ENCODE measurements at regions not wholly inside any gene's neighbourhood (a gene's known extent, or its start where the extent isn't known, plus 50 kb on each side); places are given as distances from the start of the nearest gene placed in this dataset.

- TF ChIP-seq CTCF (IDR thresholded peaks at IDR 0.05) (no peak), EZH2 (IDR thresholded peaks at IDR 0.05; ENCODE audit: borderline replicate concordance, insufficient read depth, low read depth, low read length, poor library complexity, severe bottlenecking) (no peak)
Observed at GRCh38 chr5:168152660-168153059, 138.8 kb upstream of the WWC1 start.
